GM12874 (cell line): ENCODE measurements at regions not wholly inside any gene's neighbourhood (a gene's known extent, or its start where the extent isn't known, plus 50 kb on each side); places are given as distances from the start of the nearest gene placed in this dataset.

ENCODE experiments used
- TF ChIP-seq, protein P1 (sequence below): IDR thresholded peaks from 2 replicates; pipeline ENCODE4 v1.5.1; 2011; ENCODE audit warnings: low read depth, mild to moderate bottlenecking, control low read depth, low read length, moderate library complexity; ENCODE audit not compliant: insufficient read depth

GRCh38 chr2:184192649-184193048 lies 405.7 kb upstream of the ZNF804A start:
- TF ChIP-seq, protein P1, sequence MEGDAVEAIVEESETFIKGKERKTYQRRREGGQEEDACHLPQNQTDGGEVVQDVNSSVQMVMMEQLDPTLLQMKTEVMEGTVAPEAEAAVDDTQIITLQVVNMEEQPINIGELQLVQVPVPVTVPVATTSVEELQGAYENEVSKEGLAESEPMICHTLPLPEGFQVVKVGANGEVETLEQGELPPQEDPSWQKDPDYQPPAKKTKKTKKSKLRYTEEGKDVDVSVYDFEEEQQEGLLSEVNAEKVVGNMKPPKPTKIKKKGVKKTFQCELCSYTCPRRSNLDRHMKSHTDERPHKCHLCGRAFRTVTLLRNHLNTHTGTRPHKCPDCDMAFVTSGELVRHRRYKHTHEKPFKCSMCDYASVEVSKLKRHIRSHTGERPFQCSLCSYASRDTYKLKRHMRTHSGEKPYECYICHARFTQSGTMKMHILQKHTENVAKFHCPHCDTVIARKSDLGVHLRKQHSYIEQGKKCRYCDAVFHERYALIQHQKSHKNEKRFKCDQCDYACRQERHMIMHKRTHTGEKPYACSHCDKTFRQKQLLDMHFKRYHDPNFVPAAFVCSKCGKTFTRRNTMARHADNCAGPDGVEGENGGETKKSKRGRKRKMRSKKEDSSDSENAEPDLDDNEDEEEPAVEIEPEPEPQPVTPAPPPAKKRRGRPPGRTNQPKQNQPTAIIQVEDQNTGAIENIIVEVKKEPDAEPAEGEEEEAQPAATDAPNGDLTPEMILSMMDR = no peak

GRCh38 chr2:184197413-184197812 lies 400.9 kb upstream of the ZNF804A start:
- TF ChIP-seq, protein P1 = no peak

DNA sequence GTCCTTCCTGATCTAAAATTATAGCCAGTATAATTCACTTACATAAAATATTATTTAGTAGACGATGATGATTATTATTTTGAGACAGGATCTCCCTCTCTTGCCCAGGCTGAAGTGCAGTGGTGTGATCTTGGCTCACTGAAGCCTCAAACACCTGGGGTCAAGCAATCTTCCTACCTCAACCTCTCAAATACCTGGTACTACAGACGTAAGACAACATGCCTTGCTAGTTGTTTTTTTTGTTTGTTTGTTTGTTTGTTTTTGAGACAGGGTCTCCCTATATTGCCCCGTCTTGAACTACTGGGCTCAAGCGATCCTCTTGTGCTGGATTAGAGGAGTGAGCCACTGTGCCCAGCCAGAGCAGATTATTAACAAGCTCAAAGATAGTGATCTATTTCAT lies 399.1 kb upstream of the ZNF804A start:
- TF ChIP-seq, protein P1 = no peak

- TF ChIP-seq, protein P1 = no peak
Measured at GRCh38 chr2:184201246-184201645, 397.1 kb upstream of the ZNF804A start.

GRCh38 chr2:184203661-184204060 lies 394.7 kb upstream of the ZNF804A start:
- TF ChIP-seq, protein P1 = no peak

- TF ChIP-seq, protein P1 = no peak
Measured at GRCh38 chr2:184205048-184205596, 393.2 kb upstream of the ZNF804A start.

GRCh38 chr2:184206045-184206444 lies 392.3 kb upstream of the ZNF804A start:
- TF ChIP-seq, protein P1 = no peak

DNA sequence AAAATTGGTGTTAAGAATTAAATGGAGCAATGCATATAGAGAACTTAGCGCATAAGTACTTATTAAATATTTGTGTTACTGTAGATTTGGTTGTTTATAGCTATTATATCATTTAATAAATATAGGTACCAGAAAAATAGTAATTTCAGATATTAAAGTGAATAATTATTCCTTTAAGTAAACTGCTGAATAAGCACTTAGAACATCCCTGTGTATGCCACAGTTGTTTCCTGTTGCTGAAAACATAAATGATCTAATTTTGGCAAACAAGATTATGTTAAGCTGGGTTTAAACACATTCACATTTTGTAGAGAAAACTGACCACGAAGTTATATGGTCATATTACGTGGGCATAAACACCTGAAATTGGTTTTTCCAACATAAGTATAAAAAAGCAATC lies 388.0 kb upstream of the ZNF804A start:
- TF ChIP-seq, protein P1 = no peak
